HG02642 (cell line): ENCODE measurements at regions not wholly inside any gene's neighbourhood (a gene's known extent, or its start where the extent isn't known, plus 50 kb on each side); places are given as distances from the start of the nearest gene placed in this dataset.

ENCODE experiments used
- ATAC-seq: cut with Tn5 transposase; IDR thresholded peaks from one replicate; pipeline ENCODE4 v1.9.1; 2021; ENCODE audit warnings: mild to moderate bottlenecking; ENCODE audit not compliant: unreplicated experiment, poor library complexity

- no peak for ATAC-seq
Observed at GRCh38 chr1:175866776-175867175, 123.4 kb upstream of the TNR start.

- ATAC-seq, result no peak
Observed at GRCh38 chr1:175865041-175865766, 121.8 kb upstream of the TNR start.

- no peak for ATAC-seq
Observed at GRCh38 chr1:175864625-175865024, 121.2 kb upstream of the TNR start.

- ATAC-seq, result no peak
Observed at GRCh38 chr1:175864183-175864582, 120.8 kb upstream of the TNR start.

GRCh38 chr1:175863299-175864050, 120.1 kb upstream of the TNR start:
- ATAC-seq, result no peak

GRCh38 chr1:175862408-175862807, 119.0 kb upstream of the TNR start:
- ATAC-seq, result no peak

- no peak for ATAC-seq
Observed at GRCh38 chr1:175861626-175862367, 118.4 kb upstream of the TNR start.

GRCh38 chr1:175857756-175858155, 114.4 kb upstream of the TNR start:
- ATAC-seq, result no peak

- no peak for ATAC-seq
Observed at GRCh38 chr1:175853681-175854080, 110.3 kb upstream of the TNR start.

GRCh38 chr1:175851749-175852148, 108.4 kb upstream of the TNR start:
- ATAC-seq, result no peak

GRCh38 chr1:175848329-175848728, 104.9 kb upstream of the TNR start:
- ATAC-seq, result no peak

GRCh38 chr1:175845985-175846384, 102.6 kb upstream of the TNR start:
- ATAC-seq, result no peak

GRCh38 chr1:175845338-175845737, 101.9 kb upstream of the TNR start:
- no peak for ATAC-seq

- ATAC-seq, result no peak
Observed at GRCh38 chr1:175844877-175845276, 101.5 kb upstream of the TNR start.

GRCh38 chr1:175842550-175842949, 99.2 kb upstream of the TNR start:
- ATAC-seq, result no peak

- ATAC-seq, result no peak
Observed at GRCh38 chr1:175841738-175842187, 98.4 kb upstream of the TNR start.

GRCh38 chr1:175840787-175841186, 97.4 kb upstream of the TNR start:
- no peak for ATAC-seq

GRCh38 chr1:175839779-175840669, 96.6 kb upstream of the TNR start:
- no peak for ATAC-seq

- no peak for ATAC-seq
Observed at GRCh38 chr1:175834597-175834996, 91.2 kb upstream of the TNR start.

GRCh38 chr1:175833951-175834350, 90.6 kb upstream of the TNR start:
- ATAC-seq, result no peak
